NCI-H2171 (cell line): ENCODE measurements at regions not wholly inside any gene's neighbourhood (a gene's known extent, or its start where the extent isn't known, plus 50 kb on each side); places are given as distances from the start of the nearest gene placed in this dataset.
"Not testable (repeated sequence)": the region's sequence is repeated elsewhere in the genome, so short reads cannot be mapped to it uniquely, and the experiment has no call there.

Source experiments
- DNase-seq: peaks from one replicate; lab custom pipeline; 2025; lab: John Stamatoyannopoulos, UW

DNA sequence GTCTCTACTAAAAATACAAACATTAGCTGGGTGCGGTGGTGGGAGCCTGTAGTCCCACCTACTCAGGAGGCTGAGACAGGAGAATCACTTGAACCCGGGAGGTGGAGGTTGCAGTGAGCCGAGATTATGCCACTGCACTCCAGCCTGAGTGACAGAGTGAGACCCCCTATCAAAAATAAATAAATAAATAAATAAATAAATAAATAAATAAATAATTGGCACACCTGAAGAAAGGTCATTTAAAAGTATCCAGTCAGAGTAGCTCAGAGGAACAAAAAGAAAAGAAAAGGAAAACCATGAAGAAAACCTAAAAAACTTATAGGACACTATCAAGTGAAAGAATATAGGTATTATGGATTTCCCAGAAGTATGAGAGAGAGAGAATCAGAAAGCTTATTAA, 330.1 kb upstream of the AR start:
- not testable (repeated sequence) for DNase-seq

DNA sequence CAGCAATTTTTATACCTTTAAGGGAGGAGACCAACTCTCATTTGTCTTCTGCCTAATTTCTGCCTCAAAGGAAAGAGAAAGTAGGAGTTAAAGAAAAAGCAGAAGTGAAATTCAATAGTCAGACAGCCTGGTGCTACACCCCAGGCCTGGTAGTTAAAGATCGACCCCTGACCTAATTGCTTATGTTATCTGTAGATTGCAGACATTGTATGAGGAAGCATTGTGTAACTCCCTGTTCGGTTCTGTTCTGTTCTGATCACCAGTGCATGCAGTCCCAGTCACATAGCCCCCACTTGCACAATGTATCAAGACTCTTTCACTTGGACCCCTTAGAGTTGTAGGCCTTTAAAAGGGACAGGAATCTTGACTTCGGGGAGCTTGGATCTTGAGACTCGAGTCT, 335.9 kb upstream of the AR start:
- no peak for DNase-seq

DNA sequence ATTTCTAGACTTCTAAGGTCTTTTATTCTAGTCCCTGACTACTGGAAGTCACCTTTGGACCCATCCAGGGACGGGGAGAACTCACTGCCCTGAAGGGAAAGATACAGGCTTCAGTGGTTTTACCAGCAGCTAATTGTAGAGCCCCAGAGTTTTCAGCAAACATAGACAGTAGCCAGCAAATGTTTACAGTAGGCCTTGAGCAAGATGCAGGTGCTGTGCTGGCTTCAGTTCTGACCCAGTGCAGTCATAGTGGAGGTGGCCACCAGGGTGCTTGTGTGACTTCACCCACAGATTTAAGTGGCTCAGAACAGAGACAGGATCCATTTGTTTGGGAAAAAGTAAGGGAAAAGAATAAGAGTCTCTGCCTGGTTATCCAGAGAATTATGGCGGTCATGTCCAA, 384.4 kb upstream of the AR start:
- no peak for DNase-seq

DNA sequence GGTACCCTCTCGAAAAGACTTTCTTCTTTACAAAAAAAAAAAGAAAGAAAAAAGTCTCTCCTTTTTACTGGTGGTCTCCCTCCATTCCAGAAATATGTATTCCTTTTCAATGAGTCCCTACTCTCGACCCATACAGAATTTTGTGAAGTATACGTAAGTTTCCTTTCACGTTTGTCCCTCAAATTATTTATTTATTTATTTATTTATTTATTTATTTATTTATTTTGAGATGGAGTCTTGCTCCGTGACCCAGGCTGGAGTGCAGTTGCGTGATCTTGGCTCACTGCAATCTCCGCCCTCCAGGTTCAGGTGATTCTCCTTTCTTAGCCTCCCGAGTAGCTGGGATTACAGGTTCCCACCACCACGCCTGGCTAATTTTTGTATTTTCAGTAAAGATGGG, 429.2 kb upstream of the AR start:
- DNase-seq: no peak

DNA sequence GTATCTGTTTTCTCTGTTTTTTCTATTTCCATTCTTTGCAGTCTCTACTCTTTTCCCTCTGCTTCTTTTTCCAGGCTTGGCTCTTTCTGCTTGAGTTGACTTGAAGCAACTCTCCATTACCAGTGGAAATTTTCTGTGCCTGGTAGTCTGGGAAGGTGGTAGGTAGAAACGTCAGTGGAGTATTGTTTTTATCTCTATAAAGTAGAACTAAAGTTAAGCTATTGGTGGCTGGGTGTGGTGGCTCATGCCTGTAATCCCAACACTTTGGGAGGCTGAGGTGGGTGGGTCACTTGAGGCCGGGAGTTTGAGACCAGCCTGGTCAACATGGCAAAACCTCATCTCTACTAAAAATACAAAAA, 438.1 kb upstream of the AR start:
- no peak for DNase-seq

DNA sequence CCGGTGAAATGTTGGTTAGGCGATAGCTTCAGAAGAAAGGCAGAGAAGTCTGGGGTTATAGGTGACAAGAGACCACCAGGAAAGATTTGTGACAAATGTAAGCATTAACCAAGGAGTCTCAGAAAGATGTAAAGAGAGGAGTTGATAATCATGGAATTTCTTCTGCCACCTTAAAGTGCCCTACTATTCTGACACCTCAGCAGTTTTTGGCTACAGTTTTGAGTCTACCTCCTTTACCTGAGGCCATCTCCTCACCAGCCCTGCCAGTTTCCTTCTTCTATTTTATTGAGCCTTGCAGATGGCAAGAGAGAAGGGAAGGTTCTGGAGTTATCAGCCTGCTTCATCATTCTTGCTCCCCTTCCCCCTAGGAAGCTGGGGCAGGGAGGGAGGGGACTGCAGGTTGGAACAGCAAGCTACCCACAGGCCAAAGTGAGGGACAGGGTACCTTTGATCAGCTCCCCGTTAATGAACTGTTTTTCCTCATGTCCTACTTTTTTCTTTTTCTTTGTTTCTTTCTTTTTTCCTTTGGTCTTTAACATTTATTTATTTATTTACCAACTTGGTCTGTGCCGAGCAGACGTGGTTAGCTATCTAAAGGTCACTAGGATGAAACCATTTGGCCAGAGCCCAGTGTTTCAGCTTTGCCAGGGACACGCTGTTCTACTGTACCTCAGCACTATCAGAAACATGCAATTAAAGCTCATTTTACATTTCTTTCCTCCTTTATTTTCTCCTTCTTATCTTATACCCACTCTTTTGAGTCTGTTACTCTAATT, 438.7 kb upstream of the AR start:
- no peak for DNase-seq

DNA sequence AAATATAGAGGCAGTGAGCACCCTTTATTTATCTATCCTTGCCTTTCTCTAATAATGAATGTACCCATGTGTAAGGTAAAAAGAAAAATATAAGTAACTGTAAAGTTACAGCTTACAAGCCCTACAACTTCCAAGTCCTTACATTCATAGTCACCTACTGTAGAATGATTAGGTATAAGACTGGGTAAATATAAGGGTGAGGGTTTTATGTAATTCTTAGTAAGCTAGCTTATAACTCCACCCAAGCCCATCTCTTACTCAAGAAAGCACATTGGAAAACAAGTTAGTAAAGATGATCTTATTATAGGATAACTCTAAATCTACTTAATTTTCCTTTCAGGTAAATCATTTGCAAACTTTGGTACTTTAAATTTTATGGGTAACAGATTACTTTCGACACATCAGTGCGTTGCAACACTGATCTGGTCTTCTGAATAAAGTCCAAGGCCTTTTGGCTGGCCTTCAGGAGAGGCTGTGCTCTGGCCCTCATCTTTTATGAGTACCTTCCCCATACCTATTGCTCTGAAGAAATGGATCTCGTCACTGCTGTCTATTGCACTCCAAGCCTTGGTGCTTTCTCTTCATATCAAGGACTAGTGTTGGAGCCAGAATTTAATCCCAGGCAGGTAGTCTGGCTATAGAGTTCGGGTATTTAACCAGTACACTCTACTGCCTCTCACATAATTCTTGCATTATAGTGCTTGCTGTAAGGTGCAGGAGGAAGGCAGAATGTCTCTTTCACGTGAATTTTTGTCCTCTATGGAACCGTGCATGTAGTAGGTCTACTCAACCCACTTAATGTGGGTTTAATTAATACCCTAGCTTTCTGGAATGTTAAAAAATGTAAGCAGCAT, 443.6 kb upstream of the AR start:
- DNase-seq: no peak

DNA sequence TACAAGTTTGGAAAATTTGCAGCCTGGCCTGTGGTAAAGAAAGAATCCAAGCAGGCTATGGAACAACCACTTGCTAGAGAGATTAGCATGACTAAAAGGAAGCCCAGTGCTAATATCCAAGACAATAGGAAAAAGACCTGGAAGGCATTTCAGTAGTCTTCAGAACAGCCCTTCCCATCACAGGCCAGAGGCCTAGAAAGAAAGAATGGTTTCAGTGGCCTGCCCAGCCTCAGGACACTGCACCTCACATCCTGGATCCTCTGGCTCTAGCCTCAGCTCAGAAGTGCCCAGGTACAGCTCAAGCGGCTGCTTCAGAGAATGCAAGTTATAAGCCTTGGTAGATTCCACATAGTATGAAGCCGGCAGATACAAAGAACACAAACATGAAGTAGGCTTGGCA, 449.8 kb upstream of the AR start:
- no peak for DNase-seq

DNA sequence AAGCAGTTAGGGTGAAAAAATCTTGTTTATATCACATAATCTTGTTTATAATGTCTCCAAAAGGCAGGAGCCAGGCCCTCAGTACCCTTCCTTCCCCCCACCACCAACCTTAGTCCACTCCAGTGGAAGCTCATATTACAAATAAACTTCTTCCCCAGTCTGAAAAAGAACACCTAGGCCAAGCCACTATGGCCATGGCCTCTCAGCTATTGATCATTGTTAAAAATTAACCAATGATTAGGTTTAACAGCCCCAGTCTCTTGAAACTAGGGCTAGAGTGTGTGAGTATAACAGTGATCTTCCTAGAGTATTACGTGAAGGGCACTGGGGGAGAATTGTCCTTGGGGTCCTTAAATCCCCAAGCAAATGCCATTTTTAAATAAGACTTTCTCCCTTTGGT, 411.9 kb upstream of the EDA2R start:
- DNase-seq: no peak

DNA sequence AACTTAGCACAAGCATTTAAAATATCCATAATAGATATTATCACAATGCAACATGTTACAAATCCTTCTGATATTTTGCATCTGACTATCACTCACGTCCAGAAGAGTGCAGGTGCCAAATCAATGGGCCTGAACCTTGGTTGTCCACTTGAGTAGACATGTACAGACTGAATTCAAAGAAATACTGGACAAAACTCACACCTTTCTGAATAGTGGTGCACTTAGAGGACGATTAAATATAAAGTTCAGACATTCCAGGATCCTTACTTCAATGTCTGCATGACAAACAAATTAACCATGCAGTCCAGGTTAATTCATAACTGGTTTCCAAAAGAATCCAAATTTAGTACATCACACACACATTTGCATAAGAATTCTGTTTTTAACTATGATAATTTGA, 406.0 kb upstream of the EDA2R start:
- DNase-seq: no peak

DNA sequence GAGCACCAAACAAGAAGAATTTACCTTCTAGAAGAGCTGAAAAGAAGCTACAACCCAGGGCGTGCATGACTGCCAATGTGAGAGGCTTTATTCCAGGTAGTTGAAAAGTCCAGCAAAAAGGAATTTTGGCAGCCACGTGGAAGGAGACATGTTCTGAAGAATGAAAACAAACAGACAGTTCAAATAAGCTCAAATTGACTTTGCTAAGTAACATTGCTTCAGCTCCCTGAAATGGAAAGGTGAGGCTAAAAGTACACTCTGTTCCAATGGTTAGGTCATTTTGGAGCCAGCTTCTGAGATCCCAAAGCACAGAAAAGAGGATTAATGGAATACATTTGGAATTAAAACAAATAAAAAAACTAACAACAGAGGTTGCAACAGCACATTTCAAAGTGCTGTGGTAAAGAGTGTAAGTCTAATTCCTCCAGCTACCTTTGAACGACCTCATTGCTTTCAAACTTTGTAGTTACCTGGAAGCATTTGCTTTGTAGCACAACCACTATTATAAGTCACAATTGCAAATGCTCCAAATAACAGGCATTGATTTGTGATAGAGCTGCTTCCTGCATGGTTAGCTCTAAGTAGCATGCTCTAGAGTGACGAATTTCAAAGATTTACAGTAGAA, 405.3 kb upstream of the EDA2R start:
- DNase-seq: no peak

DNA sequence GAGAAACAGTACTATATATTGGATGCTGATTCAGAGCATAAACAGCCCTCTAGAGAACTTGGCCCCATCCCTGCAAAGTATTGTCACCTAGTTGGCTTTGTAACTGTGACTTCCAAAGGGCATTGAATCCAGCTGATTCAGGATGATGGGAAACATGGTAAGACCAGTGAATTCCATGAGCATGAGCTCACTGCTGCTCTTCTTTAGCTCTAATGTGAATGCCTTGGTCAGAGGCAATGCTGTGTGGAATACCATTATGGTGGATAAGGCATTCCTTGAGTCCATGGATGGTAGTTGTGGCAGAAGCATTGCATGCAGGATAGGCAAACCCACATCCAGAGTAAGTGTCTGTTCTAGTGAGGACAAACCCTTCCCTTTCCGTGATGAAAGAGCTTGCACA, 365.6 kb upstream of the EDA2R start:
- no peak for DNase-seq

DNA sequence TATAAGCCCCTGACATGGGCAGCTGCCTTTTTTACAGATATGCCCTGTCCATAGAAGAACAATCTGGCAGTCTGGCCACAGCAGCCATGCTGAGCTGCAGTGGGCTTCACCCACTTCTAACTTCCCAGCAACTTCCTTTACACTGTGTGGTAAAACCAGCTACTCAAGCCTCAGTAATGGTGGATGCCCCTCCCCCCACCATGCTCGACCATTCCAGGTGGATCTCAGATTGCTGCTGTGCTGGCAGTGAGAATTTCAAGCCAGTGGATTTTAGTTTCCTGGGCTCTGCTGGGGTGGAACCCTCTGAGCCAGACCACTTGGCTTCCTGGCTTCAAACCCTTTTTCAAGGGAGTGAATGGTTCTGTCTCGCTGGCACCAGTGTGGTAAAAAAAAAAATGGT, 355.9 kb upstream of the EDA2R start:
- DNase-seq: no peak

DNA sequence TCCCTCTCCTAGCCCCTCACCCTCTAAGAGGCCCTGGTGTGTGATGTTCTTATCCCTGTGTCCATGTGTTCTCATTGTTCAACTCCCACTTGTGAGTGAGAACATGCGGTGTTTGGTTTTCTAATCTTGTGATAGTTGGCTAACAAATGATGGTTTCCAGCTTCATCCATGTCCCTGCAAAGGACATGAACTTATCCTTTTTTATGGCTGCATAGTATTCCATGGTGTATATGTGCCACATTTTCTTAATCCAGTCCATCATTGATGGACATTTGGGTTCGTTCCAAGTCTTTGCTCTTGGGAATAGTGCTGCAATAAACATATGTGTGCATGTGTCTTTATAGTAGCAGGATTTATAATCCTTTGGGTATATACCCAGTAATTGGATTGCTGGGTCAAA, 353.2 kb upstream of the EDA2R start:
- not testable (repeated sequence) for DNase-seq

DNA sequence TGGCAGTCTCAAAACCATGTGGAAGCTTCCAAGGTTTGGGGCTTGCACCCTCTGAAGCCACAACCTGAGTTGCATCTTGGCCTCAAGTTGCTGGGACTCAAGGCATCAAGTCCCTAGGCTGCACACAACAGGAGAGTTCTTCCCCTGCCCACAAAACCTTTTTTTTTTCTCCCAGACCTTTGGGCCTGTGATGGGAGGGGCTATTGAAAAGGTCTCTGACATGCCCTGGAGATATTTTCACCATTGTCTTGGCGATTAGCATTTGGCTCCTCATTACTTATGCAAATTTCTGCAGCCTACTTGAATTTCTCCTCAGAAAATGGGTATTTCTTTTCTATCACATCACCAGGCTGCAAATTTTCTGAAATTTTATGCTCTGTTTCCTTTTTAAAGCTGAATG, 349.5 kb upstream of the EDA2R start:
- DNase-seq: no peak

DNA sequence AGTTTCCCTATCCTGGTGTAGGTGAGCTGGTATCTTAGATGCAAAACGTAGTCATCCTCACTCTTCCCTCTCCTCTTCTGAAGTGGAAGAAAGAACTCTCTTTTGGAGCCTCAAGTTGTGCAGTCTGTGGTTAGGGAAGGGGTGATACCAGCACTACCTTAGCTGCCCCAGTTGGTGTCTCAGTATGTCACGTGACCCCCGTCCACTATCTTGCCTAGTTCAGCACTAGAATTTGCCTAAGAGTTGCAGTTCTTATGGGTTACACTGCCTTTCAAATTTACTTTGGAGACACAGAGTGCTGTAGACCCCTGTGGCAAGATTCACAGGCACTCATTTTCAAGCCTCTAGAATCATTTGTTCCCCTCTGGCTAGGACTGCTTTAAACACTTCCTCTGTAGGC, 322.8 kb upstream of the EDA2R start:
- no peak for DNase-seq

DNA sequence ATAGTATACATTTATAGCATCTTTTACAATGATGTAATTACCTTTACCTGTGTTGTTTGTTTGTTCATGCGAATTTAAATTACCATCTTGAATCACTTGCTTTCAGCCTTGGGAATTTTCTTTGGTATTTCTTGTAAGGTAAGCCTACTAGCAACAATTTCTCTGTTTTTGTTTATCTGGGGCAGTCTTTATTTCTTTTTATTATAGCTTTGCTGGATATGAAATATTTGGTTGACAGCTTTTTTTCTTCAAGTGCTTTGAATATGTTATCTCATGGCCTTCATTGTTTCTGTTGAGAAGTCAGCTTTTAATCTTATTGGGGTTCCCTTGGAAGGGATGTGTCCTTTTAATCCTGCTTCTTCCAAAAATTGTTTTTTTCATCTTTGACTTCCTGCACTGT, 292.8 kb upstream of the EDA2R start:
- no peak for DNase-seq

DNA sequence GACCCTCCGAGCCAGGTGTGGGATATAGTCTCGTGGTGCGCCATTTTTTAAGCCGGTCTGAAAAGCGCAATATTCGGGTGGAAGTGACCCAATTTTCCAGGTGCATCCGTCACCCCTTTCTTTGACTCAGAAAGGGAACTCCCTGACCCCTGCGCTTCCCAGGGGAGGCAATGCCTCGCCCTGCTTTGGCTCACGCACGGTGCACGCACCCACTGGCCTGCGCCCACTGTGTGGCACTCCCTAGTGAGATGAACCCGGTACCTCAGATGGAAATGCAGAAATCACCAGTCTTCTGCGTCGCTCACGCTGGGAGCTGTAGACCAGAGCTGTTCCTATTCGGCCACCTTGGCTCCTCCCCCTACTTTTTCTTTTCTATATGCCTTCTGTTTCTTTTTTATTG, 291.6 kb upstream of the EDA2R start:
- not testable (repeated sequence) for DNase-seq

DNA sequence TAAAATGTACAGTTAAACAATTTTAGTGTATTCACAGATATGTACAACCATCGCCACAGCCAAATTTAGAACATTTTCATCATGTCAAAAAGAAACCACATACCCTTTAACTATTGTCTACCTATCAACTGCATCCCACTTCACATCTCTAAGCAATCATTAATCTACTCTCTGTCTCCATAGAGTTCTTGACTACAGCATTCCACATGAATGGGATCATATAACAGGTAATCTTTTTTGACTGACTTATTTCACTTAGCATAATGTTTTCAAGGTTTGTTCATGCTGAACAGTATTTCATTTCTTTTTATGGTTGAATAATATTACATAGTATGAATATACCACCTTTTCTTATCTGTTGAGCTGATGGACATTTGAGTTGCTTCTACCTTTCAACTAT, 281.4 kb upstream of the EDA2R start:
- DNase-seq: no peak

DNA sequence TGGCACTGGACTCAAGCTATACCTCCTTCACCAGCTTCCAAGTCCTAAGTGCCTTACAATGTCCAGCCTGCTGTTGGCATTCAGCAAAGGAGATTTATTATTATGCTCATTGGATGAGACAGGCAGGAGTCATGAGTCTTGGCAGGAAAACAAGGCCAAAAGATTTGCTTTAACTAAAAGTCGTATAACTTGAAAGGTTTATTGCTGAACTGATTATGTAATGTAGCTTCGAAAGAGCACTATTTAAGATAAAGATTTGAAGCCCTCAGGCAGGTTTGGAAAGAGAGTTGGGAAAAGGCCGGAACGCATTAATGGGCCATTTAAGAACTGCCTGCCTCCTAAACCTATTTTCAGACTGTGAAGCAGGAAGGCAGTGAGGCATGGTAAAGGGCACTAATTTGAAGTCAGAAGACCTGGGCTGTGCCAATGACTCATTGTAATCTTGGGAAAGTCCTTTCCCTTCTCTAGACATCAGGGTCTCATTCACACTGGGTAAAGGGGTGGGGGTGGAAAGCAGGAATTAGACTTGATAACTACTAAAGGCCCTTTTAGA, 280.5 kb upstream of the EDA2R start:
- DNase-seq: no peak

DNA sequence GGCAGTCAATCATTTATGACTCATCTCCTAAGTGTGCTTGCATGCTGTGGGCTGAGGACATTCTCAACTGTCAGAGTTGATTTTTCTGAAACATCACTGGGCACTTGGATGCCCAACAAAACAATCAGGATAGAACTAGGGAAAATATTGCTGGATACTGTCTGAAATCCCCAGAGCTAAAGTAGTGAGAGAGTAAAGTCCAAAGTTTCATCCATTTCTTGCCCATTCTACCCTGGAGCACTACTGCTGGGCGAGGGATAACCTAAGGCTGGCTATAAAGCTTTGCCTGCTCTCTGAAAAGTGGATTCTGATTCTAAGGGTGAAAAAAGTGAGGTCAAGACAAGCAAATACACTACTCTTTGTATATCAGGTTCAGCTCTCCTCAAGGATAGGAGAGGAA, 279.6 kb upstream of the EDA2R start:
- DNase-seq: no peak

DNA sequence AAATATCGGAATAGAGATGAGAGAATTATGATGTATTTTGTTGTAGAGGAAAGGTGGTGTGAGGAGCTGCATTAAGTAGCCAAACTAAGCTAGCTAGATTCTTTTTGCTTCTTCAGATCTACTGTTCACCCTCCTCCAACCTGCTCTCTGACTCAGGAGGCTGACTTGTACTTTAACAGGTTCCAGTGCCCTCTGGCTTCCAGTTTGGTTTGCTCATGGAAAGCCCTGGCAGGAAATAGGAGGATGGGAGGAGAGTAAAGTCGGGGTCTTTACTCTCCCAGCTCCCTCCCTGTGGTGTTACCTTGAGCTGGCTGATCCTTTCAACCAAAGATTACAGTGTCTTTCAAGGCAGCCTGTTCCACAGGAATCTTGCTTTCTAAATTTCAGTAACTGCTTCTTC, 277.0 kb upstream of the EDA2R start:
- DNase-seq: no peak

DNA sequence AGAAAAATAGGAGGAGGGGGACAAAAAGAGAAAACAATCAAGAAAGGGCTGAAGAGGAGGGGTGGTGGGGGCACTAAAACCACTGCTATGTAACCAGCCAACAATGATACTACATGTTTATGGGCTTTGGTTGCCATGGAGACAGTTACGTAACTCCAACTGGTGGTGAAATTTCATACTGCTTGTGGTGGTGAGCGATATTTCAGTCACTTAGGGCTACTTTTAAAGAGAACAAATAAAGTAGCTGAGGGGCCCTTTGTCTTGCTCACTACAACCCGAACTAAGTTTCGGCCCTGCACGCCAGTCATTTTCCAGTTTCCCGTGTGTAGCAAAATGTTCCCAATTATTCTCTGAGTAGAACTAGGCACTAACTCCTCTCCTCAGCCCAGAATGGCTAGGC, 275.2 kb upstream of the EDA2R start:
- no peak for DNase-seq
